Activated B cell treated with CpG ODN at 0.5 μM for 24 hours (primary cell): ENCODE measurements at regions not wholly inside any gene's neighbourhood (a gene's known extent, or its start where the extent isn't known, plus 50 kb on each side); places are given as distances from the start of the nearest gene placed in this dataset.

Experiments
- ATAC-seq: fragments of 200-7000 bp; cut with Tn5 transposase; one replicate; pipeline ENCODE4 v1.10.0; 2021; ENCODE audit warnings: low read depth, mild to moderate bottlenecking, moderate library complexity
- CTCF ChIA-PET: fragments of 350-600 bp; sonication (Branson Sonifier 250); formaldehyde crosslinking; loops from one replicate; lab custom pipeline; 2021; ENCODE audit warnings: antibody characterized with exemption; lab: Charles Lee
- POLR2A ChIA-PET: fragments of 350-600 bp; sonication (Branson Sonifier 250); formaldehyde crosslinking; loops from one replicate; lab custom pipeline; 2021; ENCODE audit warnings: antibody characterized with exemption; lab: Charles Lee
- DNase-seq: peaks from one replicate; pipeline ENCODE4 v3.0.0; 2022
- H3K27ac Mint-ChIP-seq: one replicate; pipeline ENCODE4 v1.8.0; 2020; ENCODE audit warnings: mixed read lengths
- H3K27me3 Mint-ChIP-seq: one replicate; pipeline ENCODE4 v1.8.0; 2021; ENCODE audit warnings: mixed read lengths
- H3K36me3 Mint-ChIP-seq: one replicate; pipeline ENCODE4 v1.8.0; 2021; ENCODE audit warnings: low read depth, mixed read lengths
- H3K4me1 Mint-ChIP-seq: one replicate; pipeline ENCODE4 v1.8.0; 2021; ENCODE audit warnings: mixed read lengths
- H3K4me3 Mint-ChIP-seq: one replicate; pipeline ENCODE4 v1.8.0; 2020; ENCODE audit warnings: mild to moderate bottlenecking, mixed read lengths
- H3K9me3 Mint-ChIP-seq: one replicate; pipeline ENCODE4 v1.8.0; 2020; ENCODE audit warnings: mixed read lengths
- intact Hi-C: fragments of 100-400 bp; cut with micrococcal nuclease; formaldehyde crosslinking; loops from one replicate; pipeline ENCODE4 v1.15.1; 2024
- TF ChIP-seq, protein P1 (sequence below): fragments of 200-600 bp; IDR thresholded peaks from one replicate; pipeline ENCODE4 v1.8.0; 2022; ENCODE audit warnings: antibody characterized with exemption, mild to moderate bottlenecking

DNA sequence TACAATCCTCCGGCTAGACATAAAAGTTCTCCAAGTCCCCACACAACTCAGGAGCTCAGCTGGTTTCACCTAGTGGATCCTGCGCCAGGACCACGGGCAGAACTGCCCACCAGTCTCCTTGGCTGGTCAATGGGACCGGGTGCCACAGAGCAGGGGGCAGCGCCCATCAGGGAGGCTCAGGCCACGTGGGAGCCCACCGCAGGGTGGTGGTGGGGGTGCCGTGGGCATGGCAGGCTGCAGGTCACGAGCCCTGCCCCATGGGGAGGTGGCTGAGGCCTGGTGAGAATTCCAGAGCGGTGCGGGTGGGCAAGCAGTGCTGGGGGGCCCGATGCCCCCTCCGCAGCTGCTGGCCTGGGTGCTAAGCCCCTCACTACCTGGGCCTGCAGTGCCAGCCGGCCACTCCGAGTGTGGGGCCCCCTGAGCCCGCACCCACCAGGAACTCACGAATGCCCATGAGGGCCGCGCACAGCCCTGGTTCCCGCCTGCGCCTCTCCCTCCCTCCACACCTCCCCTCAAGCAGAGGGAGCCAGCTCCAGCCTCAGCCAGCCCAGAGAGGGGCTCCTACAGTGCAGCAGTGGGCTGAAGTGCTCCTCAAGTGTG is 1091.9 kb upstream of the TENM4 start:
- ATAC-seq = no peak
- intact Hi-C loops = no loop called here
- H3K9me3 Mint-ChIP-seq = peaks cover 7% of the 10 kb centered on the region
- no peaks in the 10 kb centered on the region for H3K4me1 Mint-ChIP-seq
- H3K27me3 Mint-ChIP-seq = no peaks in the 10 kb centered on the region
- H3K27ac Mint-ChIP-seq = no peak overlapping the region
- no peak for DNase-seq
- no peaks in the 10 kb centered on the region for H3K36me3 Mint-ChIP-seq
- no peak overlapping the region for H3K4me3 Mint-ChIP-seq
- TF ChIP-seq, protein P1, sequence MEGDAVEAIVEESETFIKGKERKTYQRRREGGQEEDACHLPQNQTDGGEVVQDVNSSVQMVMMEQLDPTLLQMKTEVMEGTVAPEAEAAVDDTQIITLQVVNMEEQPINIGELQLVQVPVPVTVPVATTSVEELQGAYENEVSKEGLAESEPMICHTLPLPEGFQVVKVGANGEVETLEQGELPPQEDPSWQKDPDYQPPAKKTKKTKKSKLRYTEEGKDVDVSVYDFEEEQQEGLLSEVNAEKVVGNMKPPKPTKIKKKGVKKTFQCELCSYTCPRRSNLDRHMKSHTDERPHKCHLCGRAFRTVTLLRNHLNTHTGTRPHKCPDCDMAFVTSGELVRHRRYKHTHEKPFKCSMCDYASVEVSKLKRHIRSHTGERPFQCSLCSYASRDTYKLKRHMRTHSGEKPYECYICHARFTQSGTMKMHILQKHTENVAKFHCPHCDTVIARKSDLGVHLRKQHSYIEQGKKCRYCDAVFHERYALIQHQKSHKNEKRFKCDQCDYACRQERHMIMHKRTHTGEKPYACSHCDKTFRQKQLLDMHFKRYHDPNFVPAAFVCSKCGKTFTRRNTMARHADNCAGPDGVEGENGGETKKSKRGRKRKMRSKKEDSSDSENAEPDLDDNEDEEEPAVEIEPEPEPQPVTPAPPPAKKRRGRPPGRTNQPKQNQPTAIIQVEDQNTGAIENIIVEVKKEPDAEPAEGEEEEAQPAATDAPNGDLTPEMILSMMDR = no peak
- ChIA-PET POLR2A (no interaction called here), CTCF (no interaction called here)

DNA sequence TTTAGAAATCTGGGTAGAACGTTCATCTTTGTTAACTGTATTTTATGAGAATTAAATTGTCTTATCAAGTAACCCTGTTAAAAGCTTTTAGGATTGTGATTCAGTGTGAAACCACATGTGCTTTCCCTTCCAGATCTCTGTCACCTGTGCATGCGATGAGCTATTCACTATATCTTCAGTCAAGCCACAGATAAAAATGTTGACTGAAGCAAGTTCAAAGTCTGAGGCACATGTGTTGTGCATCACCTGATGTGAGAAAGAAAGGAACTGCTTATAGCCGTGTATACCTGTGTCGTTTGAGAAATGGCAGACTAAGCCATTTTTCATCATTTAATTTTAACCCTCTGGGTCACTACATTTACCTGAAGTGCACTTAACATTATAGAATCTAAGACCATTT is 1088.9 kb upstream of the TENM4 start:
- H3K9me3 Mint-ChIP-seq = peaks cover 7% of the 10 kb centered on the region
- no peak overlapping the region for H3K27ac Mint-ChIP-seq
- TF ChIP-seq, protein P1 = no peak
- POLR2A ChIA-PET = no interaction called here
- no peaks in the 10 kb centered on the region for H3K27me3 Mint-ChIP-seq
- CTCF ChIA-PET = no interaction called here
- no peaks in the 10 kb centered on the region for H3K4me1 Mint-ChIP-seq
- no peak overlapping the region for H3K4me3 Mint-ChIP-seq
- no peaks in the 10 kb centered on the region for H3K36me3 Mint-ChIP-seq
- intact Hi-C loops = no loop called here
- DNase-seq (no peak), ATAC-seq (no peak)

DNA sequence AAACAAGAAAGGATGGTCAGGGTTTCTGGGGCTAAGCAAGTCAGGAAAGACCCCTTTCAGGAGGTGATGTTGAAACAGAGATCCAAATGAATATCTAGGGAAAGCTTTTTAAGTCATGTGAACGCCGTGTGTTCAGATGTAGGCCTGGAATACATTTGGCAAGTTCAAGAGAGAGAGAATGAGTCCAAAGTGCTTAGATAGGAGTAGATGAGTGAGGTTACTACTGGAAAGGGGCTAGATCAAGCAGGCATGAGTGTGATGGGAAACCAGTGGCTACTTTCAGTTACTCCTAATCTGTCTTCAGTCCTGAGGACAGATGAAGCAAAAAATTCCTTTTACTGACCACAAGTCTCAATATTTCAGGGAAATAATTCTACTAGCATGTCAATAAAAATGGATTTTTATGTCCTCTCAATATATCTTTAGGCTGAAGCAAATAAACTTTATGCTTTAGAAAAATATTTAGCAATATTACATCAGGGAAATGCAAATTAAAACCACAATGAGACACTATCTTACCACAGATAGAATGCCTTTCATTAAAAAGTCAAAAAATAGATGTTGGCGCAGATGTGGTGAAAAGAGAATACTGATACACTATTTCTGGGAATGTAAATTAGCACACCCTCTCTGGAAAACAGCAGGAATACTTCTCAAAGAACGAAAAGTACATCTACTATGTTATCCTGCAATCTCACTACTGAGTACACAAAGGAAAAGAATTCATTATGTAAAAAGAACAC is 1085.0 kb upstream of the TENM4 start:
- CTCF ChIA-PET = no interaction called here
- no peak for ATAC-seq
- TF ChIP-seq, protein P1 = no peak

DNA sequence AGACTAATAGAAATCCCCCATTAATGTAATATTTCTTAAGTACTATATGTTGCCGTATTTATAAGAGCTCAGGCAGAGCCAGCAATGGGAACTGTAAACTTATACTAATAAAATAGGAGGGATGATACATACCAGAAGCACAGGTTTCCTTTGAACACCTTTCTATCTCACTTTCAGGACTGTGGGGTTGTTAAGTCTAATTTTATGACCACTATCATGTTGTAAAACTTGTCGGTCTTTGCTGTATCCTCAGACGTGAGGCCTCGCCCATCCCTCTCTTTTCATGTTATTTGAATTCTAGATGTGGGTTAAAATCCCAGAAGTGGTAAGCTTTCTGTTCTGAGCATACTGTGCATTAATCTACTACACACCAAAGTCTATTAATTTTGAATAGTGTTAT is 1083.5 kb upstream of the TENM4 start:
- H3K4me1 Mint-ChIP-seq = no peaks in the 10 kb centered on the region
- no peak overlapping the region for H3K4me3 Mint-ChIP-seq
- TF ChIP-seq, protein P1 = no peak
- no peak for ATAC-seq
- no peak overlapping the region for H3K27ac Mint-ChIP-seq
- DNase-seq = no peak
- ChIA-PET CTCF (no interaction called here), POLR2A (no interaction called here)
- H3K27me3 Mint-ChIP-seq = no peaks in the 10 kb centered on the region
- H3K36me3 Mint-ChIP-seq = no peaks in the 10 kb centered on the region
- H3K9me3 Mint-ChIP-seq = no peaks in the 10 kb centered on the region
- intact Hi-C loops = no loop called here

More for the DNA sequence above, 1085.0 kb upstream of the TENM4 start:
- Mint-ChIP-seq H3K4me3 (no peak overlapping the region), H3K4me1 (no peaks in the 10 kb centered on the region), H3K36me3 (no peaks in the 10 kb centered on the region), H3K27ac (no peak overlapping the region), H3K9me3 (no peaks in the 10 kb centered on the region), H3K27me3 (no peaks in the 10 kb centered on the region)
- POLR2A ChIA-PET = no interaction called here
- intact Hi-C loops = no loop called here
- no peak for DNase-seq

DNA sequence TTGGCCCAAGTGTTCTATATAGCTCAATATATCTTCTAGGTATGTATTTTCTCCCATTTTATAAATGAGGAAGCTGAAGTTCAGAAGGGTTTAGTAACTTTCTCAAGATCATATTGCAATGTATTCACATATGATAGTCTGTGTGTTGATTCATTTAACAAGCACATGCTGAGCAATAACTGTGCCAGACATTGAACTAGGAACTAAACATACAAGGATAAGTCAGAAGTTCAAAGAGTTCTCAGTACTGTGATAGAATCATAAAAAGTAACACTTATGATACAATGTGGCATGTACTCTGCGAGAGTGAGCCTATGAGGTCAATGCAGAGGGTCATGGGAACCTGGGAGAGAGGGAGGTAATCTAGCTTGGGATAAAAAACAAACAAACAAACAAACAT is 1082.2 kb upstream of the TENM4 start:
- Mint-ChIP-seq H3K27me3 (no peaks in the 10 kb centered on the region), H3K4me3 (no peak overlapping the region), H3K9me3 (peaks cover 2% of the 10 kb centered on the region), H3K36me3 (no peaks in the 10 kb centered on the region), H3K4me1 (no peaks in the 10 kb centered on the region), H3K27ac (no peak overlapping the region)
- POLR2A ChIA-PET = no interaction called here
- ATAC-seq (no peak), DNase-seq (no peak)
- TF ChIP-seq, protein P1 = no peak
- intact Hi-C loops = no loop called here
- CTCF ChIA-PET = no interaction called here
